WTC11 (cell line): ENCODE measurements at regions not wholly inside any gene's neighbourhood (a gene's known extent, or its start where the extent isn't known, plus 50 kb on each side); places are given as distances from the start of the nearest gene placed in this dataset.

Experiments used
- ATAC-seq: fragments of 200-7000 bp; cut with Tn5 transposase; 2 replicates; pipeline ENCODE4 v1.10.0; 2021; ENCODE audit warnings: mild to moderate bottlenecking, moderate library complexity
- CTCF ChIA-PET: fragments of 300-600 bp; sonication (Branson Sonifier 250); formaldehyde crosslinking; loops from one replicate; lab custom pipeline; 2021; ENCODE audit warnings: antibody characterized with exemption; lab: Charles Lee
- POLR2A ChIA-PET: fragments of 350-600 bp; sonication (Branson Sonifier 250); formaldehyde crosslinking; loops from one replicate; lab custom pipeline; 2021; ENCODE audit warnings: antibody characterized with exemption; lab: Charles Lee
- DNase-seq: peaks from one replicate; pipeline ENCODE4 v3.0.0; 2021; ENCODE audit warnings: low spot score
- H3K27ac Mint-ChIP-seq: 2 replicates; pipeline ENCODE4 v1.8.0; 2021; ENCODE audit warnings: mixed read lengths
- H3K27me3 Mint-ChIP-seq: 2 replicates; pipeline ENCODE4 v1.8.0; 2021; ENCODE audit warnings: low read depth, mild to moderate bottlenecking, moderate library complexity, mixed read lengths
- H3K36me3 Mint-ChIP-seq: 2 replicates; pipeline ENCODE4 v1.8.0; 2021; ENCODE audit warnings: mixed read lengths
- H3K4me1 Mint-ChIP-seq: 2 replicates; pipeline ENCODE4 v1.8.0; 2022; ENCODE audit warnings: mixed read lengths
- H3K4me3 Mint-ChIP-seq: 2 replicates; pipeline ENCODE4 v1.8.0; 2021; ENCODE audit warnings: mild to moderate bottlenecking, moderate library complexity, mixed read lengths
- H3K9me3 Mint-ChIP-seq: 2 replicates; pipeline ENCODE4 v1.8.0; 2021; ENCODE audit warnings: mixed read lengths
- AR ChIP-seq: fragments of 250-450 bp; sonication (Bioruptor Pico); IDR thresholded peaks from 2 replicates; pipeline ENCODE4 v1.9.0; 2021; ENCODE audit warnings: mild to moderate bottlenecking
- CREM ChIP-seq: sonication (generic); formaldehyde crosslinking; IDR thresholded peaks from 2 replicates; pipeline ENCODE4 v1.8.1; 2022; ENCODE audit warnings: mild to moderate bottlenecking, missing genetic modification reagents, moderate library complexity
- FOXK1 ChIP-seq: sonication (generic); formaldehyde crosslinking; IDR thresholded peaks from 2 replicates; pipeline ENCODE4 v1.8.0; 2022; ENCODE audit warnings: mild to moderate bottlenecking, moderate library complexity, missing genetic modification reagents
- MYBL2 ChIP-seq: sonication (generic); formaldehyde crosslinking; IDR thresholded peaks from 2 replicates; pipeline ENCODE4 v1.8.1; 2023; ENCODE audit warnings: mild to moderate bottlenecking, moderate library complexity, missing genetic modification reagents
- NFATC4 ChIP-seq: fragments of 250-450 bp; sonication (Bioruptor Pico); IDR thresholded peaks from 2 replicates; pipeline ENCODE4 v1.9.0; 2021; ENCODE audit warnings: mild to moderate bottlenecking
- PRRX2 ChIP-seq: fragments of 250-450 bp; sonication (Bioruptor Pico); IDR thresholded peaks from 2 replicates; pipeline ENCODE4 v1.8.0; 2021; ENCODE audit warnings: mild to moderate bottlenecking
- RORB ChIP-seq: fragments of 250-450 bp; sonication (Bioruptor Pico); IDR thresholded peaks from 2 replicates; pipeline ENCODE4 v1.9.0; 2021; ENCODE audit warnings: mild to moderate bottlenecking
- SMAD3 ChIP-seq: sonication (generic); formaldehyde crosslinking; IDR thresholded peaks from 2 replicates; pipeline ENCODE4 v1.8.0; 2022; ENCODE audit warnings: missing genetic modification reagents, mild to moderate bottlenecking, borderline replicate concordance
- ZNF121 ChIP-seq: sonication (generic); formaldehyde crosslinking; IDR thresholded peaks from 2 replicates; pipeline ENCODE4 v1.8.0; 2023; ENCODE audit warnings: missing genetic modification reagents
- ZNF232 ChIP-seq: sonication (generic); formaldehyde crosslinking; IDR thresholded peaks from 2 replicates; pipeline ENCODE4 v1.8.0; 2022; ENCODE audit warnings: mild to moderate bottlenecking, missing genetic modification reagents
- ZNF317 ChIP-seq: sonication (generic); formaldehyde crosslinking; IDR thresholded peaks from 2 replicates; pipeline ENCODE4 v1.8.1; 2023; ENCODE audit warnings: low read depth, mild to moderate bottlenecking, moderate library complexity, missing genetic modification reagents, borderline replicate concordance
- ZNF423 ChIP-seq: fragments of 250-450 bp; sonication (Bioruptor Pico); IDR thresholded peaks from 2 replicates; pipeline ENCODE4 v2.1.2; 2022; ENCODE audit warnings: mild to moderate bottlenecking, moderate library complexity
- TF ChIP-seq, protein P1 (sequence below): fragments of 250-450 bp; sonication (Bioruptor Pico); IDR thresholded peaks from 2 replicates; pipeline ENCODE4 v1.9.0; 2021; ENCODE audit warnings: mild to moderate bottlenecking, borderline replicate concordance
- TF ChIP-seq, protein P2 (sequence below): sonication (generic); formaldehyde crosslinking; IDR thresholded peaks from 2 replicates; pipeline ENCODE4 v1.8.1; 2023; ENCODE audit warnings: mild to moderate bottlenecking, missing genetic modification reagents, borderline replicate concordance
- TF ChIP-seq, protein P3 (sequence below): sonication (generic); formaldehyde crosslinking; IDR thresholded peaks from 2 replicates; pipeline ENCODE4 v1.8.0; 2022; ENCODE audit warnings: missing genetic modification reagents
- TF ChIP-seq, protein P4 (sequence below): sonication (generic); formaldehyde crosslinking; IDR thresholded peaks from 2 replicates; pipeline ENCODE4 v1.8.1; 2022; ENCODE audit warnings: missing genetic modification reagents, borderline replicate concordance

GRCh38 chr19:32188921-32189320, 156.5 kb upstream of the ZNF507 start (continued):
- no peak for TF ChIP-seq AR (CRISPR knock-in tag)

- ChIA-PET POLR2A (no interaction called here), CTCF (no interaction called here)
- ATAC-seq: no peak
- no peak for DNase-seq
- Mint-ChIP-seq H3K36me3 (no peaks in the 10 kb centered on the region), H3K9me3 (peaks cover 19% of the 10 kb centered on the region), H3K4me3 (no peak overlapping the region), H3K4me1 (no peaks in the 10 kb centered on the region), H3K27ac (no peak overlapping the region), H3K27me3 (peaks cover 3% of the 10 kb centered on the region; the same call in 1 of the 2 replicates)
- no peak for TF ChIP-seq ZNF232
- no peak for TF ChIP-seq PRRX2 (CRISPR knock-in tag)
- no peak for TF ChIP-seq RORB (CRISPR knock-in tag)
- TF ChIP-seq FOXK1 (CRISPR knock-in tag): no peak
- no peak for TF ChIP-seq MYBL2 (CRISPR knock-in tag)
- TF ChIP-seq ZNF317: no peak
- TF ChIP-seq ZNF423: no peak
Measured at GRCh38 chr19:32189956-32190706, 155.3 kb upstream of the ZNF507 start.

DNA sequence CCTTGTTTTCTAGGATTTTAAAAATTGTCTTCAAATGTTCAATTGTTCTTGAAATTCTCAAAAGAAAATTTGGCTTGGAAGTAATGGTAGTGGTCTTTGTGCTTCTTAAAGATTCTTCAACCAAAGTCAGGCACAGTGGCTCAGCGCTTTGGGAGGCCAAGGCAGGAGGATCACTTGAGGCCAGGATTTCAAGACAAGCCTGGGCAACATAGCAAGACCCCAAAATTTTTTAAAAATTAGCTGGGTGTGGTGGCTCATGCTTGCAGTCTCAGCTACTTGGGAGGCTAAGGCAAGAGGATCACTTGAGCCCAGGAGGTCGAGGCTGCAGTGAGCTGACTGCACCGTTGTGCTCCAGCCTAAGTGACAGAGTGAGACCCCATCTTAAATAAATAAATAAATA, 153.5 kb upstream of the ZNF507 start:
- peaks cover 3% of the 10 kb centered on the region; the same call in 1 of the 2 replicates for H3K27me3 Mint-ChIP-seq
- no peak overlapping the region for H3K4me3 Mint-ChIP-seq
- H3K36me3 Mint-ChIP-seq: no peaks in the 10 kb centered on the region
- ChIA-PET CTCF (no interaction called here), POLR2A (no interaction called here)
- peaks cover 17% of the 10 kb centered on the region for H3K9me3 Mint-ChIP-seq
- no peak for ATAC-seq
- no peaks in the 10 kb centered on the region for H3K4me1 Mint-ChIP-seq
- no peak overlapping the region for H3K27ac Mint-ChIP-seq
- DNase-seq: no peak
- no peak for TF ChIP-seq NFATC4
- TF ChIP-seq CREM (CRISPR knock-in tag): no peak
- TF ChIP-seq, protein P1, sequence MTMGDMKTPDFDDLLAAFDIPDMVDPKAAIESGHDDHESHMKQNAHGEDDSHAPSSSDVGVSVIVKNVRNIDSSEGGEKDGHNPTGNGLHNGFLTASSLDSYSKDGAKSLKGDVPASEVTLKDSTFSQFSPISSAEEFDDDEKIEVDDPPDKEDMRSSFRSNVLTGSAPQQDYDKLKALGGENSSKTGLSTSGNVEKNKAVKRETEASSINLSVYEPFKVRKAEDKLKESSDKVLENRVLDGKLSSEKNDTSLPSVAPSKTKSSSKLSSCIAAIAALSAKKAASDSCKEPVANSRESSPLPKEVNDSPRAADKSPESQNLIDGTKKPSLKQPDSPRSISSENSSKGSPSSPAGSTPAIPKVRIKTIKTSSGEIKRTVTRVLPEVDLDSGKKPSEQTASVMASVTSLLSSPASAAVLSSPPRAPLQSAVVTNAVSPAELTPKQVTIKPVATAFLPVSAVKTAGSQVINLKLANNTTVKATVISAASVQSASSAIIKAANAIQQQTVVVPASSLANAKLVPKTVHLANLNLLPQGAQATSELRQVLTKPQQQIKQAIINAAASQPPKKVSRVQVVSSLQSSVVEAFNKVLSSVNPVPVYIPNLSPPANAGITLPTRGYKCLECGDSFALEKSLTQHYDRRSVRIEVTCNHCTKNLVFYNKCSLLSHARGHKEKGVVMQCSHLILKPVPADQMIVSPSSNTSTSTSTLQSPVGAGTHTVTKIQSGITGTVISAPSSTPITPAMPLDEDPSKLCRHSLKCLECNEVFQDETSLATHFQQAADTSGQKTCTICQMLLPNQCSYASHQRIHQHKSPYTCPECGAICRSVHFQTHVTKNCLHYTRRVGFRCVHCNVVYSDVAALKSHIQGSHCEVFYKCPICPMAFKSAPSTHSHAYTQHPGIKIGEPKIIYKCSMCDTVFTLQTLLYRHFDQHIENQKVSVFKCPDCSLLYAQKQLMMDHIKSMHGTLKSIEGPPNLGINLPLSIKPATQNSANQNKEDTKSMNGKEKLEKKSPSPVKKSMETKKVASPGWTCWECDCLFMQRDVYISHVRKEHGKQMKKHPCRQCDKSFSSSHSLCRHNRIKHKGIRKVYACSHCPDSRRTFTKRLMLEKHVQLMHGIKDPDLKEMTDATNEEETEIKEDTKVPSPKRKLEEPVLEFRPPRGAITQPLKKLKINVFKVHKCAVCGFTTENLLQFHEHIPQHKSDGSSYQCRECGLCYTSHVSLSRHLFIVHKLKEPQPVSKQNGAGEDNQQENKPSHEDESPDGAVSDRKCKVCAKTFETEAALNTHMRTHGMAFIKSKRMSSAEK (CRISPR knock-in tag): no peak
- TF ChIP-seq RORB (CRISPR knock-in tag): no peak
- no peak for TF ChIP-seq ZNF121 (CRISPR knock-in tag)
- TF ChIP-seq, protein P2, sequence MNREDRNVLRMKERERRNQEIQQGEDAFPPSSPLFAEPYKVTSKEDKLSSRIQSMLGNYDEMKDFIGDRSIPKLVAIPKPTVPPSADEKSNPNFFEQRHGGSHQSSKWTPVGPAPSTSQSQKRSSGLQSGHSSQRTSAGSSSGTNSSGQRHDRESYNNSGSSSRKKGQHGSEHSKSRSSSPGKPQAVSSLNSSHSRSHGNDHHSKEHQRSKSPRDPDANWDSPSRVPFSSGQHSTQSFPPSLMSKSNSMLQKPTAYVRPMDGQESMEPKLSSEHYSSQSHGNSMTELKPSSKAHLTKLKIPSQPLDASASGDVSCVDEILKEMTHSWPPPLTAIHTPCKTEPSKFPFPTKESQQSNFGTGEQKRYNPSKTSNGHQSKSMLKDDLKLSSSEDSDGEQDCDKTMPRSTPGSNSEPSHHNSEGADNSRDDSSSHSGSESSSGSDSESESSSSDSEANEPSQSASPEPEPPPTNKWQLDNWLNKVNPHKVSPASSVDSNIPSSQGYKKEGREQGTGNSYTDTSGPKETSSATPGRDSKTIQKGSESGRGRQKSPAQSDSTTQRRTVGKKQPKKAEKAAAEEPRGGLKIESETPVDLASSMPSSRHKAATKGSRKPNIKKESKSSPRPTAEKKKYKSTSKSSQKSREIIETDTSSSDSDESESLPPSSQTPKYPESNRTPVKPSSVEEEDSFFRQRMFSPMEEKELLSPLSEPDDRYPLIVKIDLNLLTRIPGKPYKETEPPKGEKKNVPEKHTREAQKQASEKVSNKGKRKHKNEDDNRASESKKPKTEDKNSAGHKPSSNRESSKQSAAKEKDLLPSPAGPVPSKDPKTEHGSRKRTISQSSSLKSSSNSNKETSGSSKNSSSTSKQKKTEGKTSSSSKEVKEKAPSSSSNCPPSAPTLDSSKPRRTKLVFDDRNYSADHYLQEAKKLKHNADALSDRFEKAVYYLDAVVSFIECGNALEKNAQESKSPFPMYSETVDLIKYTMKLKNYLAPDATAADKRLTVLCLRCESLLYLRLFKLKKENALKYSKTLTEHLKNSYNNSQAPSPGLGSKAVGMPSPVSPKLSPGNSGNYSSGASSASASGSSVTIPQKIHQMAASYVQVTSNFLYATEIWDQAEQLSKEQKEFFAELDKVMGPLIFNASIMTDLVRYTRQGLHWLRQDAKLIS (CRISPR knock-in tag): no peak
- TF ChIP-seq, protein P3, sequence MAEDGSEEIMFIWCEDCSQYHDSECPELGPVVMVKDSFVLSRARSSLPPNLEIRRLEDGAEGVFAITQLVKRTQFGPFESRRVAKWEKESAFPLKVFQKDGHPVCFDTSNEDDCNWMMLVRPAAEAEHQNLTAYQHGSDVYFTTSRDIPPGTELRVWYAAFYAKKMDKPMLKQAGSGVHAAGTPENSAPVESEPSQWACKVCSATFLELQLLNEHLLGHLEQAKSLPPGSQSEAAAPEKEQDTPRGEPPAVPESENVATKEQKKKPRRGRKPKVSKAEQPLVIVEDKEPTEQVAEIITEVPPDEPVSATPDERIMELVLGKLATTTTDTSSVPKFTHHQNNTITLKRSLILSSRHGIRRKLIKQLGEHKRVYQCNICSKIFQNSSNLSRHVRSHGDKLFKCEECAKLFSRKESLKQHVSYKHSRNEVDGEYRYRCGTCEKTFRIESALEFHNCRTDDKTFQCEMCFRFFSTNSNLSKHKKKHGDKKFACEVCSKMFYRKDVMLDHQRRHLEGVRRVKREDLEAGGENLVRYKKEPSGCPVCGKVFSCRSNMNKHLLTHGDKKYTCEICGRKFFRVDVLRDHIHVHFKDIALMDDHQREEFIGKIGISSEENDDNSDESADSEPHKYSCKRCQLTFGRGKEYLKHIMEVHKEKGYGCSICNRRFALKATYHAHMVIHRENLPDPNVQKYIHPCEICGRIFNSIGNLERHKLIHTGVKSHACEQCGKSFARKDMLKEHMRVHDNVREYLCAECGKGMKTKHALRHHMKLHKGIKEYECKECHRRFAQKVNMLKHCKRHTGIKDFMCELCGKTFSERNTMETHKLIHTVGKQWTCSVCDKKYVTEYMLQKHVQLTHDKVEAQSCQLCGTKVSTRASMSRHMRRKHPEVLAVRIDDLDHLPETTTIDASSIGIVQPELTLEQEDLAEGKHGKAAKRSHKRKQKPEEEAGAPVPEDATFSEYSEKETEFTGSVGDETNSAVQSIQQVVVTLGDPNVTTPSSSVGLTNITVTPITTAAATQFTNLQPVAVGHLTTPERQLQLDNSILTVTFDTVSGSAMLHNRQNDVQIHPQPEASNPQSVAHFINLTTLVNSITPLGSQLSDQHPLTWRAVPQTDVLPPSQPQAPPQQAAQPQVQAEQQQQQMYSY (CRISPR knock-in tag): no peak
- TF ChIP-seq SMAD3 (CRISPR knock-in tag): no peak
- TF ChIP-seq, protein P4, sequence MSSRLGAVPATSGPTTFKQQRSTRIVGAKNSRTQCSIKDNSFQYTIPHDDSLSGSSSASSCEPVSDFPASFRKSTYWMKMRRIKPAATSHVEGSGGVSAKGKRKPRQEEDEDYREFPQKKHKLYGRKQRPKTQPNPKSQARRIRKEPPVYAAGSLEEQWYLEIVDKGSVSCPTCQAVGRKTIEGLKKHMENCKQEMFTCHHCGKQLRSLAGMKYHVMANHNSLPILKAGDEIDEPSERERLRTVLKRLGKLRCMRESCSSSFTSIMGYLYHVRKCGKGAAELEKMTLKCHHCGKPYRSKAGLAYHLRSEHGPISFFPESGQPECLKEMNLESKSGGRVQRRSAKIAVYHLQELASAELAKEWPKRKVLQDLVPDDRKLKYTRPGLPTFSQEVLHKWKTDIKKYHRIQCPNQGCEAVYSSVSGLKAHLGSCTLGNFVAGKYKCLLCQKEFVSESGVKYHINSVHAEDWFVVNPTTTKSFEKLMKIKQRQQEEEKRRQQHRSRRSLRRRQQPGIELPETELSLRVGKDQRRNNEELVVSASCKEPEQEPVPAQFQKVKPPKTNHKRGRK (CRISPR knock-in tag): no peak
